T-helper 22 cell (primary cell): ENCODE measurements at regions not wholly inside any gene's neighbourhood (a gene's known extent, or its start where the extent isn't known, plus 50 kb on each side); places are given as distances from the start of the nearest gene placed in this dataset.

Experiments used
- DNase-seq: peaks from one replicate; pipeline ENCODE4 v3.0.0-alpha.2; 2020; ENCODE audit warnings: low read depth

- no peak for DNase-seq
Observed at GRCh38 chr15:70347321-70348225, 249.9 kb upstream of the TLE3 start.

GRCh38 chr15:70345251-70346019 is 247.7 kb upstream of the TLE3 start:
- no peak for DNase-seq

GRCh38 chr15:70344666-70345065 is 246.9 kb upstream of the TLE3 start:
- DNase-seq, result no peak

- DNase-seq, result no peak
Observed at GRCh38 chr15:70343961-70344621, 246.4 kb upstream of the TLE3 start.

GRCh38 chr15:70342554-70343548 is 245.1 kb upstream of the TLE3 start:
- no peak for DNase-seq

GRCh38 chr15:70342141-70342540 is 244.4 kb upstream of the TLE3 start:
- no peak for DNase-seq

- DNase-seq, result no peak
Observed at GRCh38 chr15:70341566-70341965, 243.8 kb upstream of the TLE3 start.

- no peak for DNase-seq
Observed at GRCh38 chr15:70340494-70340870, 242.8 kb upstream of the TLE3 start.

- DNase-seq, result no peak
Observed at GRCh38 chr15:70339571-70340493, 242.1 kb upstream of the TLE3 start.

- DNase-seq, result no peak
Observed at GRCh38 chr15:70337277-70338186, 239.8 kb upstream of the TLE3 start.

GRCh38 chr15:70336425-70337009 is 238.8 kb upstream of the TLE3 start:
- DNase-seq, result no peak

- no peak for DNase-seq
Observed at GRCh38 chr15:70334286-70334685, 236.6 kb upstream of the TLE3 start.

- DNase-seq, result no peak
Observed at GRCh38 chr15:70329179-70329578, 231.5 kb upstream of the TLE3 start.

GRCh38 chr15:70328679-70329115 is 231.0 kb upstream of the TLE3 start:
- no peak for DNase-seq

- no peak for DNase-seq
Observed at GRCh38 chr15:70327856-70328678, 230.3 kb upstream of the TLE3 start.

- no peak for DNase-seq
Observed at GRCh38 chr15:70327328-70327855, 229.7 kb upstream of the TLE3 start.
